ENCODE measurements at regions not wholly inside any gene's neighbourhood (a gene's known extent, or its start where the extent isn't known, plus 50 kb on each side); places are given as distances from the start of the nearest gene placed in this dataset.

- no peak for TF ChIP-seq GABPA (IDR thresholded peaks at IDR 0.05 in 1 of 2, conservative IDR thresholded peaks at IDR 0.05 in 1 of 2)
- no peak overlapping the region for H3K27ac ChIP-seq (ENCODE audit: low read depth in 1 of 2, low read length in 2 of 2)
- H3K4me3 ChIP-seq (ENCODE audit: low read depth in 1 of 3, low read length in 3 of 3), result no peak overlapping the region
- DNase-seq (ENCODE audit: low spot score), result no peak
- H3K27me3 ChIP-seq (ENCODE audit: control insufficient read depth in 4 of 4, insufficient read depth in 4 of 4, low read length in 3 of 4), result no peaks in the 10 kb centered on the region
- peaks cover 0 to 2% (median 0%) of the 10 kb centered on the region in 4 donors for H3K9me3 ChIP-seq (ENCODE audit: control insufficient read depth in 4 of 4, low read length in 3 of 4)
- H3K4me1 ChIP-seq (ENCODE audit: control insufficient read depth in 4 of 4, insufficient read depth in 4 of 4, low read length in 3 of 4), result no peaks in the 10 kb centered on the region
- no peaks in the 10 kb centered on the region for H3K36me3 ChIP-seq (ENCODE audit: control insufficient read depth in 4 of 4, insufficient read depth in 3 of 4, low read depth in 1 of 4, low read length in 3 of 4)
- WGBS, result 46% methylated on average over 1 of the region's 1 CpG
- no peak overlapping the region for H3K9ac ChIP-seq (ENCODE audit: low read depth in 1 of 2, low read length in 2 of 2)
These were observed 401.1 kb upstream of the SPRY2 start for GRCh38 chr13:80742033-80742432.

- H3K36me3 ChIP-seq (ENCODE audit: control insufficient read depth in 4 of 4, insufficient read depth in 3 of 4, low read depth in 1 of 4, low read length in 3 of 4), result no peaks in the 10 kb centered on the region
- H3K9me3 ChIP-seq (ENCODE audit: control insufficient read depth in 4 of 4, low read length in 3 of 4), result peaks cover 0 to 2% (median 0%) of the 10 kb centered on the region in 4 donors
- no peak overlapping the region for H3K9ac ChIP-seq (ENCODE audit: low read depth in 1 of 2, low read length in 2 of 2)
- DNase-seq (ENCODE audit: low spot score), result no peak
- 63% methylated on average over 2 of the region's 2 CpGs for WGBS
- H3K27me3 ChIP-seq (ENCODE audit: control insufficient read depth in 4 of 4, insufficient read depth in 4 of 4, low read length in 3 of 4), result no peaks in the 10 kb centered on the region
- H3K27ac ChIP-seq (ENCODE audit: low read depth in 1 of 2, low read length in 2 of 2), result no peak overlapping the region
- no peak overlapping the region for H3K4me3 ChIP-seq (ENCODE audit: low read depth in 1 of 3, low read length in 3 of 3)
- no peaks in the 10 kb centered on the region for H3K4me1 ChIP-seq (ENCODE audit: control insufficient read depth in 4 of 4, insufficient read depth in 4 of 4, low read length in 3 of 4)
- TF ChIP-seq RXRA (IDR thresholded peaks at IDR 0.05) (no peak), EGR1 (IDR thresholded peaks at IDR 0.05; ENCODE audit: low read depth in 2 of 2) (no peak), HNF4G (IDR thresholded peaks at IDR 0.05) (no peak), RAD21 (IDR thresholded peaks at IDR 0.05) (no peak), FOXA1 (IDR thresholded peaks at IDR 0.05) (no peak), ZBTB33 (IDR thresholded peaks at IDR 0.05) (no peak), REST (IDR thresholded peaks at IDR 0.05) (no peak), GABPA (IDR thresholded peaks at IDR 0.05 in 1 of 2, conservative IDR thresholded peaks at IDR 0.05 in 1 of 2) (no peak), JUND (IDR thresholded peaks at IDR 0.05) (no peak), NR2F2 (IDR thresholded peaks at IDR 0.05) (no peak), ATF3 (IDR thresholded peaks at IDR 0.05) (no peak), CTCF (IDR thresholded peaks at IDR 0.05; ENCODE audit: low read depth, low read length, missing input control) (no peak), TAF1 (conservative IDR thresholded peaks at IDR 0.05) (no peak), HNF4A (conservative IDR thresholded peaks at IDR 0.05) (no peak), SP1 (IDR thresholded peaks at IDR 0.05) (no peak), YY1 (IDR thresholded peaks at IDR 0.05) (no peak), MAX (IDR thresholded peaks at IDR 0.05) (no peak), FOXA2 (IDR thresholded peaks at IDR 0.05) (no peak)
These were observed 399.1 kb upstream of the SPRY2 start for GRCh38 chr13:80740071-80740470.
